ENCODE measurements at regions not wholly inside any gene's neighbourhood (a gene's known extent, or its start where the extent isn't known, plus 50 kb on each side); places are given as distances from the start of the nearest gene placed in this dataset.

- no peak for TF ChIP-seq CTCF (conservative IDR thresholded peaks at IDR 0.05; ENCODE audit: low read depth, low read length)
- TF ChIP-seq EZH2 (IDR thresholded peaks at IDR 0.05; ENCODE audit: low read length, unreplicated experiment): no peak
Observed at GRCh38 chr3:178182337-178182779, 353.9 kb upstream of the KCNMB2 start.

Measured in PC-3 (cell line).